NCI-H1417 (cell line): ENCODE measurements at regions not wholly inside any gene's neighbourhood (a gene's known extent, or its start where the extent isn't known, plus 50 kb on each side); places are given as distances from the start of the nearest gene placed in this dataset.

Experiments
- DNase-seq, 3 experiments: peaks; one replicate each; lab custom pipeline; 2025; lab: John Stamatoyannopoulos, UW

DNA sequence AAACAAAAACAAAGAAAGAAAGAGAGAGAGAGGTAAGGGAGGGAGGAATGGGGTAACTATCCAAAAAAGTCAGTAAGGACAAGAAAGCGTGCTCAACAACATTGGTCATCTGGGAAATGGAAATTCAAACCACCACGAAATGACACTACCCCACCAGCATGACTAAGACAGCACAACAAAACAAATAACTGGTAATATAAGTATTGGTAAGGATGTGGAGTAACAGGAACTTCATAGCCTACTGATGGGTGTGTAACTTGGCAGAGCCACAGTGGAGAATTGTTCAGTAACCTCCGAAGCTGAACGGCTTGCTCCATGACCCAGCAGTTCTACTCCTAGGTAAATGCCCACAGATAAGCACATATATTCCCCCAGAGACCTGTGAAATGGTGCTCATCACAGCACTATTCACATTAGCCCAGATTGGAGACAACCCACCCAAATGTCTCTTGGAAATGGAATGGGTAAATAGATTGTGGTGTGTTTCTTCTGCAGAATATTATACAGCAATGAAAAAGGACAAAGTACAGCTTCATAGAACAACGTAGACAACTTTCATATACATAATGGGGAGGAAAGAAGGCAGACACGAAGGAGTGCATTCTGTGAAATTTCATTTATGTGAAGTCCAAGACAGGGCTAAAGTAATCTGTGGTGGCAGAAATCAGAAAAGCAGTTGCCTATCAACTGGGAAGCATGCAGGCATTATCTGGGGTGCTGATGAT is 95.5 kb upstream of the ATP6AP2 start:
- DNase-seq: no peak

DNA sequence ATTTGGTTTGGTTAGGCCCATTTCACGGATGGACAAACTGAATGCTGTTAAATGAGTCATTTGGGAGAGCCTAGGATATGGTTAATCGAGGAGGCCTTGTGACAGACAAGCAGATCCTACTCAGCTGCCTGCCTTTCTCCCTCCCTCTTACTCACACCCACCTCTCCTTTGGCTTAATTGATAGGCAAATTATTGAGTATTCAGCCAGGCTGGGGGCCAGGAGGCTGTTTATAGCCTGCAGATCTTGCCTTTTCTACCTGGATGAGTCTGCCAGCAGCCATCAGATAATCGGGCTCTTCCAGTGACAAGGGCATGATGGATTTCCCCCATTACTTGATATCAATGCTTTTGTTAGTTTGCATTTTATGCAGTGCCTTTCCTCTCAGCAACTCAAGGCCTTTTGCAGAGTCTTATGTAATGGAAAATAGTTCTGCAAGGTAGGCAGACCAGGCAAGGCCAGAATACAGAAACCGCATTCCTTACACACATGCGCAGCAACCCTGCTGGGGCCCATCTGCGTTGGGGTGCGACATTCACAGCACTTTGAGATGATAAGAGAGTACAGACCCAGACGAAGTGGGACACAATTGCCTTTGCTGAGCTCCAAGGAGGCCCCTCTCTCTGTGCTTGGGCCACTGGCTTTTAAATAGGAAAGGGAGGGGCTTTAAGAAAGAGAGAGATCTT is 96.2 kb upstream of the ATP6AP2 start:
- DNase-seq: no peak

DNA sequence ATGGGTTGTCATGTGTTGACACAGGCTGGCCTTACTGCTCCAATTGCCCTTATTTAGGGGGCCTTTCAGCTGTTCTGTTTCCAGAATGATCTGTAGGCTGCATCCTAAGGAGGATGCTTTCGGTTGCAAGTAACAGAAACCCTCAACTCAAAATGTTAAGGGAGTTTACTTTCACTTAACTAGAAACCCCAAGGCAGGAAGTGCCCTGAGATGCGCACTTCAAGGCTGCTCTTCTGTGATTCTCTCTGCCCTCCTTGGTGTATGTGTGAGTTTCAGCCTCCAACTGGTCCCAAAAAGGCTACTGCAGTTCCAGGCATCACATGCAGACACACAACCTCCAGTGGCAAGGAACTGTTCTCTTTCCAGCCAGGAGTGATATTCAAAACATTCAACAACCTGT is 97.3 kb upstream of the ATP6AP2 start:
- no peak for DNase-seq

DNA sequence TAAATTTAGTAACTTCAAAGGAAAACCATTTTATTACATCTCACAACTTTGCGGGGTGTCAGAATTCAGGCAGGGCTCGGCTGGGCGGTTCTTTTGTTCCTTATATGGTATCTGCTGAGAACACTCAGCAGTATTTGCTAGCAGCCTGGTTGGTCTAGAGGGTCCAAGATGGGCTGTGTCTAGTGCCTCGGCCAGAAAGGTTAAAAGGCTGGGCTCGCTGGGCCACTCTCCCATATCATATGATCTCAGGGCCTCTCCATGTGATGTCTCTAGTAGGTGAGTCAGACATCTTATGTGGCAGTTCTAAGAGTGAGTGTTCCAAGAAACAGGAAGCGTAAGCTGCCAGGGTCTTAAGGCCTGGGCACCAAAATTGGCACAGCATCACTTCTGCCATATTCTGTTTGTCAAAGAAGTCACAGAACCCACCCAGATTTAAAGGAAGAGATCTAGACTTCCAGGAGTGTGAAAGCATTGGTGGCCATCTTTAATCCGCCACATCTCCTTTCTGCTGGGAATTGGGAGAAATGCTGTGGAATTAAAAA is 100.9 kb upstream of the ATP6AP2 start:
- DNase-seq: no peak

DNA sequence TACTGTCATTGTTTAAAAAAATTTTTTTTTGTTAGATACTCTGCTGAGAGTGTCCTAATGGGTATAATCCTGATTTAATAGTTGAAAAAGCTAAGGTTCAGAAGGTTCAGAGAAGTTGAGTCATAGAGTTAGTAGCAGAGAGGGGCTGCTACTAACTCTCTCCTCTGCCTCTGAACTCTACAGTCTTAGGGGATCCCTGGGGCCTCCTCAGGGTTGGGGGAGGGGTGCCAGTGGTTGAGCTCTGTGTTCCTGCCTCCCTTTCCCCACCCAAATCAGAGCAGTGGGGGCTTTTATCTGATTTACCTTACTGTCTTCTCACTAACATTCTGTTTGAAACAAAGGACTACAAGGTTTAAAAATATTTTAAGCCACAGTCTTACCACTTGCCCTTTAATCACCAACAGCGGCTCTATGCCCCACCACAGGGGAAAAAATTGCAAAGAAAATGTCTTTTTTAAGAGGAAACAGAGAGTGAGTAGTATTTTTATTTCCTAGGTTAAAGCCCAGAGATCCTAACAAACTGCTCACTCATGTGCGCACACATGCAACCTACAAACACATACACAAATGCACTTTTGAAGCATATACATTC is 102.2 kb upstream of the ATP6AP2 start:
- no peak for DNase-seq

DNA sequence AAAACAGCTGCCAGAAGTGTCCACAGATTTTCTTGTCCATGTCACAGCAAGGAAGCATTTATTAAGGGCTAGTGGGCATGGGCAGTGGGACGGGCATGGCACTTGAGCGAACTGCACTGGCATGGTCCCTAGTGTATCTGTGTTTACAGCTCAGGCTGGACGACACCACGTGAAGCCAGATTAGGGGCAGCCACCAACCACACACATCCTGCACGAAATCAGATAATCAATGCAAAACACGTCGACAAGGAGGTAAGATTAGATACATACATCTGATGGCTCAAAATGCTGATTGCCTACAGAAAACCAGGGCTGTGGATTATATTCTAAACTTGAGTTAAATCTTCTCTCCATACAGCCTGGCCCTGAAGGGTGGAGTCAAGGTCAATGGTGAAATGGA is 103.8 kb upstream of the ATP6AP2 start:
- DNase-seq: no peak

DNA sequence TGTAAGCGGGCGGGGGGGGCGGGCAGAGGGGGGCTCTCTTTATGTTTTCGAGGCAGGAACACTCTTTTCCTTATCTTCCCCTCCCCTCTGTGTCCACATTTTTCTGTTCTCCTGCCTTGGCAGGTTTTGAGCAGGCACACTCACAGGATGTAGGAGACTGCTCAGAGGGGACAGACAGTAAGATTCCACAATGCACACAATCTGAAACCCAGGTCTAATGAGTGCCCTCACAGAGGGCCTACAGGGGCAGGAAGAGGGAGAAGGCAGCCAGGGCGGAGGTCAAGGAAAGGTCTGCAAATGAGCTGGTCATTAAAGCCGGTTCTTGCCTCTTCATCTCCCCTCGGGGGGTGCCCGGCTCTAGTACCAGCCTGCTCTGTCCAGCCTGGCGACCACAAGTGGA is 106.1 kb upstream of the ATP6AP2 start:
- DNase-seq: peak in 1 of 3 experiments; percentile 60

DNA sequence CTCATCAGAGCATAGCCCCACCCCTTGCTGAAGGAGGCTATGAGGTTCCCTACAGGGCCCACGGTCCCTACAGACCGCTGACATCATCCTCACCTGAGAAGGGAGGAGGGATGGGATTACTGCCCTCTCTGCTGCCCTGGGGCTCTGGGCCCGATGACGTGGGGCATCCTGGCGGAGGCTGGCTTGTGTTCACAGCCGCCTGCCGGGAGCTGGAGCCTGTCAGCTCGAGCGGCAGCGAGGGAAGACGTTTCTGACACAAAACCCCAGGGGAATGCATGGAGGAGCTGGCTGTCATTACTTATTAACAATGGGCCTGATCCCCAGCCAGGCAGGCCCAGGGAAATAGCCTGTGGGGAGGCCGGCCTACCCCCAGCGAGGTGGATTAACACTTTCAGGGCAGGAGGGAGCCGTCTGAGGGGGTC is 106.6 kb upstream of the ATP6AP2 start:
- peak; percentile 39 to 89 (median 82) for DNase-seq

DNA sequence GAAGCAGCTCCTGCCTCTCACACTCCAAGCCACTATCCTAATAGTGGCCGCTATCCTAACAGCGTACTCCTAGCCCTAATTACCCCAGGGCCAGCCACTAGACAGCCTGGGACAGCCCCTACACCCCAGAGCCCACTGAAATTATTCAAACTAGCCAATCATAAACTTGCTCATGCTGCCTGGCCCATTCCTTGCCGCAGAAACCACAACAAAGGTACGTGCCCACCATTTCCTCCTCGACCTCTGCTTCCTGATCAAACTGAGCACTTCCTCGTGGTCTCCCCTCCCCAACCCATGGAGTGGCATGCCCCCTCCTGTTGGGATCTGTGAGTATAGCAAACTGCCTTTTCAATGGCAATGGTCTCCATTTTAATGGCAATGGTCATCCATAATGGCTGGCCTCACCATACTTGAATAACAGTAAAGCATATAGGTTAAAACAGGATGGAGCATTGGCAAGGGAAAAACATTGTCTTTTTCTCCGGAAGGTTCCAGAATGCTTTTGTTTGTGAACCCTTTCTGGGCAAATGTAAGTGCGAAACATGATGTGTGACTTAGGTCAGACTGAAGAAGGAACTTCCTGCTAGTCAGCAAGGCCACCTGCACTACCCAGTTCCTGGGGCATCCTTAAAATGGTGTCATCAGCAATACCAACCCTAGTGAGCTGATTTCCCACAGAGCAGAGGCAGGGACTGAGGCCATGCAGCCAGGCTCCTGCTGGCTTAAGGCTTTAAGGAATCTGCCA is 107.1 kb upstream of the ATP6AP2 start:
- no peak for DNase-seq

DNA sequence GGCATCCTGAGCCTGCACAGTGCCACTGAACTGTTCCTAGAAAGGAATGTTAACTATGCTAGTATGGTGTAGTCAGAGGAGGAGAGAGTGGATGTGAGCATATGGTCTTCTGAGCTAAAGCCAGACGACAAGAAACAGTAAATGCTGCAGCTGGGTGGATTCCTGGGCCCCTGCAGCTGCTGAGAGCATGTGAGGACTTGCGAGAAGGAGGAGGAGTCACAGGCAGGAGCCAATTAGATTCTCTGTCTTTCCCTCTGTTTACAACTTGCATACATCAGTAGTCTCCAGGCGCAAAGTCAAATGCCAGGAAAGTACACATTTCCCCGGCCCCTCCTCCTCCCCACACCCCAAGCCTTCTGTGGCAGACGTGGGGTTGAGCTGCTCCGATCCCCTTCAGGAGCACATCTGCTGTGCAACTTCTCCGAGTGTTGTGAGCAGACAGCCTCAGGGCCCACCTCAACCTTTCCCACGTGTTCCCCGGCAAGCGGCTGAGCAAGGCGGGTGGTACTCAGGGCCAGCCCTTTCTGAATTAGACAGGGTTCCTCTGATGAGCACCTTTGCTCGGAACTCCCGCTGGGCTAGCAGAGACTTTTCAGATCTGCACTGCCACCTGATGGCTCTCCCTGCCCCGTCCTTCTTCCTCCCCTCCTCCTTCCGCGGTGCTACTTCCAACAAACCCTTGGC is 108.7 kb upstream of the ATP6AP2 start:
- peak; percentile 22 to 96 (median 89) for DNase-seq

DNA sequence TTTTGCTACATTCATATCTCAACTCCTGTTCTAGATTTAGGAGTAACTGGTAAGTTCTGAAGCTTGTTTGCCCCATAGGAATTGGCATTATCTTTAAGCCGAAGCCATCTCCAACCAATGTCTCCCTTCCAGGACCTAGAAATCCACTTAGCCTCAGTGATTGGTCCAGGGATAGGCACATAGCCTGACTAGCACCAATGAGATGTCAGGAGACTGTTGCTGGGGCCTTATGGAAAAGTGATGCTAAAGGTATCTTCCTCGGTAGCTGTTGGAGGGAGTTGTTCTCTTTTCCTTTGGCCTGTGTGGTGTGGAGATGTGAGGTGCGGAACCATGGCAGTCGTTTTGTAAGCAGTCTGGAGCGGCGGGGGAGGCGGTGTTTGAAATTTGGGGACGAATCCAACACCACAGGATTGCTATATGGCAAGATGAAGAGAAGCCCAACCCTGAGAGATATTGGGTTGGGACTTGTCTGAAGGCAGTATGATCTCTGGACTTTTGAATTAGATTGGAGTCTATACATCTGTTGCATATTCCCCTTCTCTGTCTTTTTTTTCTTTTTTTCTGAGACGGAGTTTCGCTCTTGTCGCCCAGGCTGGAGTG is 109.8 kb upstream of the ATP6AP2 start:
- peak in 1 of 3 experiments; percentile 29 for DNase-seq

DNA sequence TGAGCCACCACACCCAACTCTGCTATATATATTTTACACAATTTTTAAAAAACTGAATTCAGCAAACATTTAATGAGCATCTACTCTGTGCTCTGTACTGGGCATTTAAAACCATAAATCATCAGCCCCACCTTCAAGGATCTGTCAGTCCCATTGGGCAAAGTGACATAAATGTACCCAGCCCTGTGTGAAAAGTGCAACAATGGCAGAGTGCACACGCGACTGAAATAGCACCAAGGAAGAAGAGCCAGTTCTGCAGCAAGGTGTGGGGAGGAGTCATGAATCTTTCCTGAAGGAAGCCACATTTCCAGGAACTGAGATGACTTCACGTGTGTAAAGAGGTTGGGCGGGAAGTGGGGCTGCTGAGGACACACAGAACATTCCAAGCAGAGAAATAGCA is 111.5 kb upstream of the ATP6AP2 start:
- no peak for DNase-seq

DNA sequence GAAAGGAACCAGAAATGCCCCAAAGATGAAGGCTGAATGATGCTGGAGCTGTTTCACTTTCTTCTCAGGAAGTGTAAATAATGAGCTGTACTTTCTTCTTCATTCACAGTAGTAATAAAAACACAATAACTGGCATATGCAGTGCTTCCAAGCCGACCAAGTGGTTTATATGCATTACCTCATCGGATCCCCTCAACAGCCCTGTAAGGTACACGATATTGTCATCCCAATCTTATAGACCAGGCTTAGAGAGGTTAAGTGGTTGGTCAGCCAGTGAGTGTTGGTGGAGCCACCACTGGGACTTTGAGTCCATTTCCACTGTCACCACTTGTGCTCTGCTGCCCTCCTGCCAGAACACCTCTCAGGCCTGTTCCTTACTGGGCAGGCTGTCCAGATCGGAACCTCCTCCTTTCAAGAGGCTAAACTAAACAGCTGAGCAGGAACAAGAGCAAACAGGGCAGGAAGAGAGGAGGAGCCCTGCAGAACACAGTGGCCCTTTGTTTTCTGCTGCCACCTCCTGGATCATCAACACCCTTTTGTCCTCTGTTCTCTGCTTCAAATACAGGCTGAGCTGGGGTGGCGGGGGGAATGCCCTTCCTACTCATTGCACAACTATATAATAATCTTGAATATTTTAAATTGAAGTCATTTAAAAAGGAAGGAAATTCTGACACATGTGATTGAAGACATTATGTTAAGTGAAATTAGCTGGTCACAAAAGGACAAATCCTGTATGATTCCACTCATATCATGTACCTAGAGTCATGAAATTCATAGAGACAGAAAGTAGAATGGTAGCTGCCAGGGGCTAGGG is 112.5 kb upstream of the ATP6AP2 start:
- peak; percentile 16 to 89 (median 68) for DNase-seq

DNA sequence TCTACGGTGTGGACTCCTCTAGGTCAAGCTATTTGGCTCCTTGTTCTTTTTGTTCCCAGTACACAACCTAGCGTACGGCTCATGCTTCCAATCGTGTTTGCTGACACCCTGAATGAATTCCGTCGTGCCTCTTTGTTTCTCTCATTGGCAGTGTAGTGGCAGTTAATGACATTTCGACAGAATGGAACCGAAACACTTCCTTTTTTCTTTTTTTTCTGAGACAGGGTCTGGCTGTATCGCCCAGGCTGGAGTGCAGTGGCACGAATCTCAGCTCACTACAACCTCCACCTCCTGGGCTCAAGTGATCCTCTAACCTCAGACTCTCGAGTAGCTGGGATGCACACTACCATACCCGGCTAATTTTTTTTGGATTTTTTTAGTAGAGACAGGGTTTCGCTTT is 113.3 kb upstream of the ATP6AP2 start:
- DNase-seq: no peak

DNA sequence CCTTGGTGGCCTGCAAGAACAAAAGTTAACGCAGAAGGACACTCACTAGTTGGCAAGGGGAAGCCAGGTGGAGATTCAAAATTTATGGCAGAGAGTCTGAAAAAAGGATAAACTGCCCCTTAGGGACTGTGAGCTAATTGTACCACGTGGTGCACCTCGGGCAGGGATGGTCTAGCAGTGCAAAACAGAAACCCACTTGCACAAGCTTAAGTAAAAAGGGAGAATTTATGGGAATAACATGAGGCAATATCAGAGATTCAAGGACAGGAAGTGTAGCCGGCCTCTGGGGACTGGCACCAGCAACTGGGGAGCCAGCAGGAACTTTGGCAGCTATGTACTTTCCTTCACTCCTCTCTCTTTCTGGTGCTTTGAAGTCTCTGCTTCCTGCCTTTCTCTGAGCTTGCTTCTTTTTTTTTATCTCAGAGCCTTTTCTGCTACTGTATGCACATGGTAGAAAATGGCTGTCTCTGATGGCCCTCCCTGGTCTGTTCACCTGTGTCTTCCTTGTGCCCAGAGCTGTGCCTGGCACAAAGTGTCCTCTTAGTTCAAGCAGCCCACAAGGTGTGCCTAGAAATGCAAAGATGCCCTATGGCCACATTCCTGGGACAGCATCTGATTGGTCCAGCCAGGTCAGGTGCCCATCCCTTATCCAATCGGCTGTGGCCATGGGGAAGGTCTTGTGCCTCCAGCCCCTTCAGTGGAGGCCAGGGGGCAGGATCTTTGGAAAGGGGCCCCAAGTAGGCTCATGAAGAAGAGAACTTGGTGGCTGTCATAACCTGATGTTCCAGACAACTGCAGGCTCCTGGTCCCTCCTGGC is 114.8 kb upstream of the ATP6AP2 start:
- DNase-seq: no peak

DNA sequence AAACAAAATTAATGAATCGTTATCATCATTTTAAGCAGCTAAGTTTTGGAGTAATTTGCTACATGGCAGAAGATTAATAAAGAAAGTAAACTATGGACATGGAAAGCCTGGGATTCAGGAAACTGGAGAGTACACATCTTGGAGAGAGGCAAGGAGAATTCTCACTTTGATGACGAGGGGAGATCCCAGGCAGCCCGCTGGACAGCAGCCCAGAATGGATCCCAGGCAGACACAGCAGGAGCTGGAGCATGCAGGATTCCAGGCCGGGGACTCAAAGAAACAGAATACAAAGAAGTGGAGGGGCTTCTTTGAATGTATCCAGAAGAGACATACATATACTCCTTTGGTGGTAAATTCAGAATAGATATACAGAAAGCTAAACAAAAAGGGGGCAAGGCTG is 118.0 kb upstream of the ATP6AP2 start:
- no peak for DNase-seq

DNA sequence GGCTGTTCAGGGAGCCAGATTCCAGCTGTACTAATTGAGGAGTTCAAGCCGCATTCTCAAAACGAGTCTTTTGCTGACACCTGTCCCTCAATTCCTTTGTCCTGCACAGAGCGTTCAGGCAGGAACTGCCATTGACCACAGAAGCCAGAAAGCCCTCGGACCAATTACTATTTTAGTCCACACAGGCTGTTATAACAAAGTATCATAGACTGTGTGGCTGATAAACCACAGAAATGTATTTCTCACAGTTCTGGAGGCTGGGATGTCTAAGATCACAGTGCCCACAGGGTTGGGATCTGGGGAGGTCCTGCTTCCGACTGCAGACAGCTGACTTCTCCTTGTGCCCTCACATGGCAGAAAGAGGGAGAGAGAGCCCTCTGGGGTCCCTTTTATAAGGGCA is 119.8 kb upstream of the ATP6AP2 start:
- no peak for DNase-seq

DNA sequence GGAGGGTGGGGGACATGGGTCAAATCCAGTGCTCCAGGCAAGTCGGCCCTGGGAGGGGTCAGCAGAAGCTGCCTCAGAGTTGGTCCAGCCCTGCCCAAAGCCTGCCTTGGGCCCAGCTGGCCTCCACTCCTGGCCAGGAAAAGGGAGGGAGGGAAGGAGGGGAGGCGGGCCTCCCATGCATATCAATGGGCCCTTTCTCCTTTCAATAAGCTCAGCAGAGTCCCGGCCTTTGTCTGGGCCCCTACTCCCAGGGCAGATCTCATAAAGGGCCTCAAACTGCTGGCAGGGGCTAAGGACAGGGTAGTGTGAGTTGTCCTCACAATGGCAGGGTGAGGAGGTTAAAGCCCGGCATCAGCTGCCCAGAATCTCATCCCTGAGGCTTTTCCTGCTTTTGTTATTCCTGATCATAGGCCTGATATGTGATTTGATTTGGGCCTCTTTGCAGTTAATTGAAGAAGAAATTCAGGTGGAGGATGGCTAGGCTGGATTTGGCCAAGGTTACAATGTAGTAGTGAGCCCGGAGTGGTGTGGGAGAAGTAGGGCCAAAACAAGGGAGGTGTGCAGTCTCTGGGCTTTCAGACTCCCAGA is 121.1 kb upstream of the ATP6AP2 start:
- DNase-seq: no peak

DNA sequence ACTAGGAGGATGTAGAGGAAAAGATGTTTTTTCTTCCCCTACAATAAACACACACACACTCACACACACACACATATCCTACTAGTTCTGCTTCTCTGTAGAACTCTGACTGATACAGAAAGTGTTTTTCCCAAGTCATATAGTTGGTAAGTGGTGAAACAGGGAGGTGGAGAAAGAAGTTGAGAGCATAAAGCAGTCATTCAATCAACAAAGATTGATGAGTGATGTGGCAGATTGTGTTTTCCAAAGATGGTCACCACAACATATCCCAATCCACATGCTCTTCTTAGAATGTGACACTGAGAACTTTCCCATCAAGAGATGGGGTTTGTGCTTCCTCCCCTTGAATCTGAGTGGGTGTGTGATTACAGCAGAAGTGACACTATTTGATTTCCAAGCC is 123.4 kb upstream of the ATP6AP2 start:
- DNase-seq: no peak
